Bronchial epithelial cell (primary cell): ENCODE measurements at regions not wholly inside any gene's neighbourhood (a gene's known extent, or its start where the extent isn't known, plus 50 kb on each side); places are given as distances from the start of the nearest gene placed in this dataset.

ENCODE experiments used
- DNase-seq: peaks from one replicate; pipeline ENCODE4 v3.0.0-alpha.2; 2010; ENCODE audit warnings: low read depth
- FAIRE-seq: peaks from 2 replicates; lab custom pipeline; 2011; peaks lifted over from hg19 to GRCh38; lab: Jason Lieb, UNC
- H3K27me3 ChIP-seq: 2 replicates; pipeline ENCODE4 v1.5.1; 2011; ENCODE audit warnings: low read length; ENCODE audit not compliant: control insufficient read depth, insufficient read depth
- H3K36me3 ChIP-seq: 2 replicates; pipeline ENCODE4 v1.5.1; 2011; ENCODE audit warnings: low read length; ENCODE audit not compliant: control insufficient read depth, insufficient read depth
- H3K4me3 ChIP-seq: 2 replicates; pipeline ENCODE4 v1.5.1; 2011; ENCODE audit warnings: mild to moderate bottlenecking, low read depth, low read length, control low read depth
- TF ChIP-seq, protein P1 (sequence below): IDR thresholded peaks from 2 replicates; pipeline ENCODE4 v1.5.1; 2011; ENCODE audit warnings: mild to moderate bottlenecking, moderate library complexity, low read length, control low read depth, inconsistent platforms; ENCODE audit not compliant: insufficient read depth, severe bottlenecking

DNA sequence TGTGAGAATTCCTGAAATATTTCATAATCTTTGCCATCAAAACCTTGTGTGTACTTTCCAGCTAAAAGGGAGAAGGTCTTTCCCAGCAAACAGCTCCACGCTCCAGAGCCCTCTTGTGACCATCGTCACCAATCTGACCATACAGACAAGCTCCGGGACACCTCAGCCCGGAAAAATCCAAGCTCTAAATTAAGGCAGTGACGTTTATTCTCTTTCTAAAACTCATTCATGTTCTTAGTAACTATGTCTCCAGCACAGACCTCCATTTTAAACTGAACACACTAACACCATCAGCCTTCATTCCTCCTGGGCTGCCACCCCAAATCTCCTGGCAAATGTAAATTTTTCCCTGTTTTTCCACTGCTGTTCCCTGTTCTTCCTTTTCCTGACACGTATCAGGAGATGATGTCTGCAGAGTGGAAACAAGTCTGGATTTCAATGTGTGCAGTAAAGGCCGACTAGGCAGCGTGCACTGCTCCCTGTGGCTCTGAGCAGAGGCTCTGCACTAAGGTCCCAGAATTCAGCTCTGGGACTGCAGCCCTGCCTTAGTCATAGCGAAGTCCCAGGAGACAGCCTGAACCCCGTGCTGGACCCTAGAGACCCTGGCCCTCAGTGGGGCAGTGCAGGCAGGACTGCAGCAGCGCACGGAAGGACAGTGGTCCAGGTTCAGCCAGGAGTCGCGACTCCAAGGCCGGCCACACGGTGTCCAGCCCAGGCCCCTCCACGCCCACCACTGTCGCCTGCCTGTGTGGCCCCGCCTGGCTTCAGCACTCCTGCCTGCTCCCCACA lies 452.5 kb upstream of the SALL3 start:
- TF ChIP-seq, protein P1, sequence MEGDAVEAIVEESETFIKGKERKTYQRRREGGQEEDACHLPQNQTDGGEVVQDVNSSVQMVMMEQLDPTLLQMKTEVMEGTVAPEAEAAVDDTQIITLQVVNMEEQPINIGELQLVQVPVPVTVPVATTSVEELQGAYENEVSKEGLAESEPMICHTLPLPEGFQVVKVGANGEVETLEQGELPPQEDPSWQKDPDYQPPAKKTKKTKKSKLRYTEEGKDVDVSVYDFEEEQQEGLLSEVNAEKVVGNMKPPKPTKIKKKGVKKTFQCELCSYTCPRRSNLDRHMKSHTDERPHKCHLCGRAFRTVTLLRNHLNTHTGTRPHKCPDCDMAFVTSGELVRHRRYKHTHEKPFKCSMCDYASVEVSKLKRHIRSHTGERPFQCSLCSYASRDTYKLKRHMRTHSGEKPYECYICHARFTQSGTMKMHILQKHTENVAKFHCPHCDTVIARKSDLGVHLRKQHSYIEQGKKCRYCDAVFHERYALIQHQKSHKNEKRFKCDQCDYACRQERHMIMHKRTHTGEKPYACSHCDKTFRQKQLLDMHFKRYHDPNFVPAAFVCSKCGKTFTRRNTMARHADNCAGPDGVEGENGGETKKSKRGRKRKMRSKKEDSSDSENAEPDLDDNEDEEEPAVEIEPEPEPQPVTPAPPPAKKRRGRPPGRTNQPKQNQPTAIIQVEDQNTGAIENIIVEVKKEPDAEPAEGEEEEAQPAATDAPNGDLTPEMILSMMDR: no peak
- H3K27me3 ChIP-seq: no peaks in the 10 kb centered on the region
- no peaks in the 10 kb centered on the region for H3K36me3 ChIP-seq
- FAIRE-seq: peak; percentile 7
- no peak overlapping the region for H3K4me3 ChIP-seq
- no peak for DNase-seq

DNA sequence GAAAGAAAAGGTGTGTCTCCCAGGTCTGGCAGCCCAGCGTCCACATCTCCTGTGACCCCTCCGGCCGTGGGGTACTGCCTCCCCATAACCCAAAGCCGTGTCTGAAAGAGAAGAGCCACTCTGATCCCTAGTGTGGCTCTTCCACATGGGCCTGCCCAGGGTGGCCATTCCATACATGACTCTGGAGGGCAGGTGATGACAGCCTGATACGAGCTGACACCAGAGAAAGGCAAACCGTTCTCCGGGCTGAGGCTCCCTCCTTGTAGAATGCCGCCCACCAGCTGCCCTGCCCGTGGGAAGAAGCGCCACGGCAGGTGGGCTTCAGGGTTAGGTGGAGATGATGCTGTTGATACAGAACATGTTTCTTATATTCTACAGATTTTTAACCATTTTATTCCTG lies 451.6 kb upstream of the SALL3 start:
- H3K4me3 ChIP-seq: no peak overlapping the region
- no peaks in the 10 kb centered on the region for H3K27me3 ChIP-seq
- DNase-seq (no peak), FAIRE-seq (no peak)
- TF ChIP-seq, protein P1: no peak
- no peaks in the 10 kb centered on the region for H3K36me3 ChIP-seq

DNA sequence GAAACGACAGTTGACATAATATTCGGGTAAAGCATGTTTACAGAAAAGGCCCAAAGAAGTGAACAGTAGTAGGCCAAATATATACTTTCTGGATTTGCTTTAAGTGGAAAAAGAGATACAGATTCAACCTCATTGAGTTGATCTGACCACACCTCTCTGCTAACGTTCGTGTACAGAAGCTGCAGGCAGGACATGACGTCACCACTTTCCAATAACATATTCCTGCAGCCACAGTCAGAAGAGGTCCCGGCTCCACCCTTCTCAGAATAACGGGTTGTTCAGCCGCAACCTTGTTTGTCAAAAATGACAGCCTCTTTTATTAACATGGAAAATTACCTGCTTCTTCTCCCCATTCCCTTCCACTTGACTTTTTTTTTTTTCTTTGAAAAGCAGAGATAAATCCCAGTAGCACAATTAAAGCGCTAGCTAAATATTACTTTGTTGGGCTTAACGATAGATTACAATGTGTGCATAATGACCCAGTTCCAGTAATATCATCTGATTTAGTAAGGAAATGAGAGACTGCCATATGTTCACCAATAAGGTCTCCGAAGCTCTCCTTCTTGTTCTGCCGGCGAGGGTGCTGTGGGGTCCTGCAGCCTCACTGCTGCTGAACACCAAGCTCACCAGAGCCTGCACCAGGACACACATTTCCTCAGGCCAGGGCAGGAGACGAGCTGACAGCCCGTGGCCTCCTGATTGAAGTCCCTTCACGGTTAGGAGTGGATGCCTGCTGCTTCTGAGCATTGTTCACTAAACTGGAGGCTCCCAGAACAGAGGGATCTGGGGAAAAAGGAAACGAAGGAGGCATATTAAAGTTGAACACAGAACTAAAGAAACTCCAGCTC lies 451.0 kb upstream of the SALL3 start:
- Histone ChIP-seq H3K27me3 (no peaks in the 10 kb centered on the region), H3K4me3 (no peak overlapping the region), H3K36me3 (no peaks in the 10 kb centered on the region)
- TF ChIP-seq, protein P1: no peak
- FAIRE-seq (no peak), DNase-seq (no peak)

DNA sequence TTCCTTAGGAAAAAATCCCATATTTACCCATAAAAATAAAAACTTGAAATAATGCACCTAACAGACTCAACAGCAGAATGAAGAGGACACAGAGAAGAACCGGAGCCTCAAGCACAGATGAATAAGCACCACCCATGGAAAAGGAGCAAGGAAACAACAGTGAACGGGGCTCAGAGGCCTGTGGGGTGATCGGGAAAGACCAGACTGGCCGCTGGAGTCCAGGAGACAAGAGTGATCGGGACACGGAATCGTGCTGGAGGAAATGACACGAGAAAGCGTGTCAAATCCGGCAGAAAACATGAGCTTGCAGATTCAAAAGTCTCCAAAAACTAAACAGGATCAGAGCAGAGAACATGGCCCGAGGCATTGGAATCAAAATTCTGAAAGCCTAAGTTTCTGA lies 448.0 kb upstream of the SALL3 start:
- DNase-seq (no peak), FAIRE-seq (no peak)
- Histone ChIP-seq H3K27me3 (no peaks in the 10 kb centered on the region), H3K4me3 (no peak overlapping the region), H3K36me3 (no peaks in the 10 kb centered on the region)
- TF ChIP-seq, protein P1: no peak

DNA sequence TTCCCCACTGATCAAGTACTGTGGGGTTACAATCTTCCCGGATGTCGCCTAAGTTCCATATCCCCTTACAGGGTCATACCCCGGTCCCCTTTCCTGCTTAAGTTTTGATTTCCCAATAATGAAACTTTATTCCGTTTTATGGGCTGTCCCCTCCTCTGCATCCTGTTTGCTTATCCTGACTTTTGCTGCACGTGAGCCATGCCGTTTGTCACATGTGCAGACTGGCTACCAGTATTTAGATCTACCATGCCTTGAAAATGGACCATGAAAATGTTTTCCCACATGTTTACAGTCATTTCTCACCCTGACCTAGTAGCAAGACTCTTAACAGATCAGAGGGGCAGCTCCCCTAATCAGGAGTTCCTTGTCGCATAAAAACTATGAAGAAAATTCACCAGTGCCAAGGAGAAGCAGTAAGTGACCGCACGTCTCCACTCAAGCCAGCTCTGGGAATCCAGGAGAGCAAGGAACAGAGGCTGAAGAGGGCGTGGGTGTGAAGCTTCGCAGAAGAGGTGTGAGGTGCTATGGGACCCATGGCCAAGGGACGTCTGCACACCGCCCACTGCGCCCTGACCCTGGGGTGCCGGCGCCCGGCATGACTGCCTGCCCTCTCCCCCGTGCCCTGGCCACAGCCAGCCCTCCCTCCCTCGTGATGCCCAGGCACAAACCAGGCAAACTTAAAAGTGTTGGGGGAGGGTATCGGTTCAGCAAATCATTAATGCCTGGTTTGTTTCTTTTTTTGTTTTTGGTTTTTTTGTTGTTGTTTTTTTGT lies 440.8 kb upstream of the SALL3 start:
- DNase-seq (no peak), FAIRE-seq (no peak)
- Histone ChIP-seq H3K27me3 (no peaks in the 10 kb centered on the region), H3K4me3 (no peak overlapping the region), H3K36me3 (no peaks in the 10 kb centered on the region)
- TF ChIP-seq, protein P1: no peak
